HG03521 (cell line): ENCODE measurements at regions not wholly inside any gene's neighbourhood (a gene's known extent, or its start where the extent isn't known, plus 50 kb on each side); places are given as distances from the start of the nearest gene placed in this dataset.

ENCODE experiments used
- ATAC-seq: cut with Tn5 transposase; IDR thresholded peaks from one replicate; pipeline ENCODE4 v1.9.1; 2021; ENCODE audit warnings: mild to moderate bottlenecking, moderate library complexity; ENCODE audit not compliant: unreplicated experiment

DNA sequence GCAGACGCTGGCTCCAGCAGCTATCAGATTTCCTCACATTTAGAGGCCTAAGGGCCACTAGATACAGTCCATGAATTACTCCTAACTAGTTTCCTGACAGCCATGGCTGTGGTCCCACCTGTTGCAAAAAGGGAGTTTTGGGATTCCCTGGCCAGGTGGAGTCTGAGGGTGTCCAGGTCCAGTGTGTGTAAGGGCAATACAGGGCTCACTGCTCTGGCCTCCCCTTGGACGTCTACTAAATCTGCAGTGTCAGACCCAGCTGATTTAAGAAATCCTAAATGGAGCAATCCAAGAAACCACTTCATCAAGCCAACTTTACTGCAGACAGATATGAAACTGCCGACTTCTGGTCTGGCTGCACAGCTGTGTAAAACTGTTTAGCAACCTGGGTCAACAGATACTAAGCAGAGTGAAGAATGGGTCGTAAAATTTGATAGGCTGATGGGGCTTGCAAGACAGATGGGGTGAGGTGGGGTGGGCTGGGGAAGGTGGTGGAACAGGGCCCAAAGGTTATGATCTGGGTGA lies 116.4 kb downstream of the GADD45G start:
- no peak for ATAC-seq

DNA sequence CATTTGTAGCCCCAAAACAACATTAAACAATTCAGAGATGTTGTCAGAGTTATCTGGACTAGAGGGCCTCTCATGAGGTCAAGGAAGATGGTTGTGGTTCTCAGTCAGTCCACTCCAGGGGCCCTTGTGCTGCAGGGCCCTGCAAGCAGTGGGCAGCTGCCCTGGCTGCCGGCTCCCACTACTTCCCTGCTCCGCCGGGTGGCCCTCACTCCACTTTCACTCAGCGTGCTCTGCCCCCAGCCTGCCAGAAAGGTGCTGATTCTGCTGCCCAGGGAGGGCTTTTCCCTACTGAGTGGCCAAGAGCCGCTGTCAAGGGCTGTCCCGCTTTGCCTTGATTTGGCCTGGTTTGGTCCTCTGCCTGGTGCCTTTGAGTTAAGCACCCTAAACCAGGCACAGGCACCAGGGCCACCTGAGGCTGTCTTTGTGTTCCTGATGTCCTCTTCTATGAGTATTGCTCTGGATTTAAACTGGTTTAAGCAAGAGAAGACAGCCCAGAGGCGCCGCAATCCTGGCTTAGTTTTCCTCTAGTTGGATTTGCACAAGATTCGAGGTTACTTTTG lies 117.2 kb downstream of the GADD45G start:
- no peak for ATAC-seq

DNA sequence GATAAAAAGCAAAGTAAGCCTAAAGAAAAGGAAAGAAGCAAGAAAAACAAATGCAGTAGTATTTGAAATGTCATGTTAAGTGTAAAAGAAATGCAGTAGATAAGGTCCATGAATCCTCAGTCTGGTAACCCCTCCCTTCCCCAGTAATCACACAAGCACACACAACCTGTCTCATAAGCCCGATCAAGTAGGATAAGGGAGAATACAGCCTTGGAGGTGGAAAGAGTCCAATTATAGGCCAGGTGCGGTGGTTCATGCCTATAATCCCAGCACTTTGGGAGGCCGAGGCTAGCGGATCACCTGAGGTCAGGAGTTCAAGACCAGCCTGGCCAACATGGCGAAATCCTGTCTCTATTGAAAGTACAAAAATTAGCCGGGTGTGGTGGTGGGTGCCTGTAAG lies 117.9 kb downstream of the GADD45G start:
- no peak for ATAC-seq

DNA sequence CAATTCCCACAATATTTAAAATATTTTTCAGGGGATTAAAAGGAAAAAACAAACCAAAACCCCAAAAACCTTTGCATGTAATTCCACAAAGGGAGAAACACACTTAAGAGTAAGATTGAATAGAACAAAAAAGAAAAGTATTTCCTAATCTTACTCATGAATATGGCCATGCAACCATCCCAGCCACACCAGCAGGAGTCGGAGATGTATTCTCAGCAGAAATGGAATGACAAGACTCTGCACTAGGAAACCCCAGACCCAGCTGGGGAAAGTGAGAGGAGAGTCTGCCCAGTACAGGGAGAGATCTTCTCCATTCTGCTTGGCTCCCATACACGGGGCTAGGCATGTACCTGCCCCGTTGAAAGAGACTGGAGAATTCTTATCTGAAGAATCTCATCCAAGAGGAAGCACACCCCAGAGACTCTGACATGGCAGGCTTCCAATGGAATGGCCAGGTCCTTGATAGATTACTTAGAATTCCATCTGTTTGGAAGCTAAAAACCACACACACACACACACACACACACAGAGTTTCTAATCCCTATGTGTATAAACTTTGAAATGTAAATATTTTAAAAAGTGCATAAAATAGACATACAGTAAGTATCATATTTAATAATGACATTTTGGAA lies 118.8 kb downstream of the GADD45G start:
- no peak for ATAC-seq

DNA sequence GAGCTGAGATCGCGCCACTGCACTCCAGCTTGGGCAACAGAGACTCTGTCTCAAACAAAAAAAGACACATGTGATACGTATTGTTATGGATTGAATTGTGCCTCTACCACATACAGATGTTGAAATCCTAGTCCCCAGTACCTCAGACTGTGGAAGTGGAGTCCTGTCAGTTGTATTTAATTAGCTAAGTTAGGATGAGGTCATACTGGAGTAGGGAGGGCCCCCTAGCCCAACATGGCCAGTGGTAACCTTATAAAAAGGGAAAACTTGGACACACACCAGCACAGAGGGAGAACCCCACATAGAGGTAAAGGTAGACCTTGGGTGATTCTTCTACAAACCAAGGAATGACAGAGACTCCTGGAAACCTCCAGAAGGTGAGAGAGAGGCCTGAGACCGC lies 119.8 kb downstream of the GADD45G start:
- no peak for ATAC-seq

DNA sequence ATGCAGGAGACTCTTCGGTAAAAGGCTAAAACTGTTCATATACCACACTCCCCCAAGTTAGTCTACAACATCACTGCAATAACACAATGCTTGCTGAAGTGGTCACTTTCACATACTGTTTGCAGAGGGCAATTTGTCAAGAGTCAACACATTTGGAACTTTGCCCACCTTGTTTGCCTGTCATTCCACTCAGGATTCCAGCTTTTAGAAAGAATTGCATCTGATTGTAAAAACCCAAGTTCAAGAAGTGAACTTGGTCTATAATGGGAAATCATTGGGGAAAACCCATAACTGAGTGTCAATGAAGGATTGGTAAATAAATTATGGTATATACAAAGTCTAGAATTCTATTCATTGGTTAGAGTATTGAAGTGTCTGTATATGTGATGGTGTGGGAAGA lies 120.5 kb downstream of the GADD45G start:
- ATAC-seq = no peak

DNA sequence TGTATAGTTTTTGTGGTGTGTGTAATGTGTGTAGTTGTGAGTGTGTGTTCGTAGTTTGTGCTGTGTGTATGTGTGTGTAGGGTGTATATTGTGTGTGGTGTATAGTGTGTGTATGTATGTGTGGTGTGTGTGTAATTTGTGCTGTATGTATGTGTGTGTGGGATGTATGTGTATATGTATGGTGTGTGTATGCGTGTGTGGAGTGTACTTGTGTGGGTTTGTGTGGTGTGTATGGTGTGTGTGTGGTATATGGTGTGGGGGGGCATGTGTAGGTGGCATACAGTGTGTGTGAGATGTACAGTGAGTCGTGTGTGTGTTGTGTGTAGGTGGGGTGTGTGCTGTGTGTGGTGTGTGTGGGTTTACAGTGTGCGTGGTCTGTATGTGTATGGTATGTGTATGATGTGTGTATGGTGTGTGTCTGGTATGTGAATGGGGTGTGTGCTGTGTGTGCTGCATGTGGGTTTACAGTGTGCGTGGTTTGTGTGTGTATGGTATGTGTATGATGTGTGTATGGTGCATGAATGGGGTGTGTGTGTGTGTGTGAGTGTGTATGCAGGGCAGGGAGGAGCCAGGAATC lies 125.2 kb downstream of the GADD45G start:
- no peak for ATAC-seq

DNA sequence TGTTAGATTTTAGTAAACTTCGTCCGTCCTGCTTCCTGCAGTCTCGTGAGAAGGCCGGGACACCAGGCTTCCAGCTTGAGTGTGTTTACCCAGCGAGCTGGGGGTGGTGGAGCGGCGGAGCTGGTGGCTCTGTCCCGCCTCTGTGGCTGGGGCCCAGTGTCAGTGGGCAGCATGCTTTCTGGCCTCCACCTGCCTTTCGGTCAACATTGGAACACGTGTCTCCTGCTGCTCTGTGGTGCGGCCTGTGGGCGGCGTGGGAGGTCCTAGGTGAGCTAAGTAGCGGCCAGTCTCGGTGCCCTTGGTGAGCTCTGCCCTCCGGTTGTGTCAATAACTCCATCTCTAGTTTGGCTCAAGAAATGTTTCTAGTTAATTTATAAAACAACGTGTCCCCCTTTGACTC lies 125.9 kb downstream of the GADD45G start:
- ATAC-seq = no peak

DNA sequence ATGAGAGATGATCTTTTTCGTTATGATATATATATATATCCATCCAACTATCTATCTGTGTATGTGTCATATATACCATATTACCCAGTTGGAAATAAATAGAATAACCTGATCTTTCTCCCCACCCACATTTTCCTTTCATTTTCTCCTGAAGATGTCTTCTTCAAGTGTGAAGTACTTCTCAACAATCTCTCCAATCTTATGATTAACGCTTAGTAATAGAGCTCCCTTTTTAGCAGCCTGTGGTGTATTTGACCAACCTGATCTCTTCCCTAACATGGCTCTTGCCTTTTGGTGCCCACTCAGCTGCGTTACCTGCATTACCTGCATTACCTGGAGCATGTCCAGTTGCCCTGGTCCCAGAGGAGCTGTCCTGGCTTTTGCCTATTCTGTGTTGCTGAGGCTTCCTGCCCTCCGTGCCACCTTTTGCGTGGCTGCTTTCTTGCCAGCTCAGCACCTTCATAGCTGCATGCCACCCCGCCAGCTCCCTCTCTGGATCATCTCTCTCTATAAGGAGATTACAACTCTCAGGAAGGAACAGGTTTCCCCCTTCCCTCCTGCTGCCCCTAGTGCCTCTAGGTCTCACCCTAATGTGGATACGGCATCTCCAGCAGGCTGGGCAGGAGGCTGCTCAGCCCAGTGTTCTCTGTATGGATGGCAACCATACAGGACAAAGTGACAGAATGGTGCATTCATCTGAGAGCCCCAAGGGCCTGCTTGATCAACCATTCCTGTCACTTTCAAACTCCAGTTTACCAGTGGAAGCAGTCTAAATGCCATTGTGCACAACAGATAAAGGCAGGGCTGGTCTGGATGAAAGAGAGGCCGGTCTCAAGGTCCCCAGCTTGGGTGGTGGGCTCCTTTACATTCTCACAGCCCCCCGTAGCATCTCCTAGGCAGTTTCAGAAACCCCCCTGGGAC lies 126.7 kb downstream of the GADD45G start:
- ATAC-seq = no peak

DNA sequence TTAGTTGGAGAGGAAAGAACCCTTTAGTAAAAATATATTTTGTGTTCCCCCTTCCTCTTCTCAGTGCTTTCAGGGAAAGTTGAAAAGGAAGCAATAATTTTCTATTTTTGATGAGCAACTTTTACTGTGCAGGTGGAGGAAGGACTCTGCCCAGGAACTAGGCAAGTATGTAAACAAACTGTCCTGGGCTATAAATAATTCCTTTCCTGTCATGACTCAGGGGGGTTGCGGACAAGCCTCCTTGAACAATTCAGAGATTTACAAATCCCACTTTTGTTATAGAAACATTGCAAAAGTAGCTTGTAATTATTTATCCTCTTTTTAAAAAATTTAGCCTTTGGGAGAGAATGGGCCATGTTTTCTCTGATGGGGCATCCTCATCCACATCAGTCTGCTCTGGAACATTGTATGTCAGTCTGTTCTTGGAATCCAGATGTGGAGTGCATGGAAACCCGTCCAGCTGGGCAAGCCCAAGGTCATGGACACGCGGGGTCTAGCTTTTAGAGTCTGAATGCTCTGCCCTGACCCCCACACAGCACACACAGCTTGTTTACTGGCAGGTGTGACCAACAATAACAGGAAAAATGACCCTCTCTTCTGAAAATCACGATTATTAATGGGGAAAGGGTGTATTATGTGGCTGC lies 127.6 kb downstream of the GADD45G start:
- no peak for ATAC-seq

DNA sequence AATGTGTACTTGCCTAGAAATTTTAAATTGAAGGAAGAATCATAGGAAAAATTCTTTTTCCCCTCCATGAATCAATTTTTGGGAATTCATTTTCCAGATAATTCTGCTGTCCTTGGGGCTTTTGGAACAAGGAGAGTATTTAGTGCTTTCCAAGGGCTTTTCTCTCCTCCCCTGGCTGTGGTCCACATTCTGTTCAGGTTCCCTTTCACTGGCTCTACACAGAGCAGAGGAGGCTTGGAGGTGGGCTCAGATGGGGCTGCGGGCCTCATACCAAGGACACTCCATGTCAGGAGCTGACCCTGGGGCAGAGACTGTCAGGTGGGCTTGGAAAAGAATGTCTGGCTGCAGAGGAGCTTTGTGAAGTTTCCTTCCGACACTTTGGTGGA lies 128.1 kb downstream of the GADD45G start:
- ATAC-seq = no peak

DNA sequence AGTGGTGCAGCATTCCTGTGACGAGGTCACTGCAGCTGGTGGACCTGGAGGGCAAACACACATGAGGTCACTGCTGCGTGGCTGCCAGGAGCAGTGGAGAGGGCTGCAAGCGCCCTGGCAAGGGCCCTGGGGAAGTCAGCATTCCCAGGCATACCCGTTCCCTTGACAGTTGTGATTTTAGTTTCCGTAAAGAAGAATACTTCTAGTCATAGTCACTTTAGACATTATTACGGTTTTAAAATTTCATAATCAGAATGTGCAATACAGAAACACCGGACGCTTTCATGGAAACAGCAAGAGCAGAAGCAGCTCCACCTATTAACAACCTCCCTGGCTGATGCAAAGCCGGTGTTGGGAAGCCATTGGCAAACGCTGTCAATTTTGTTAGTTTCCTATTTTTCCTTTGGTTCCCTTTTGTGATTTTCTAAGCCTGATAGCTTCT lies 129.8 kb downstream of the GADD45G start:
- no peak for ATAC-seq

DNA sequence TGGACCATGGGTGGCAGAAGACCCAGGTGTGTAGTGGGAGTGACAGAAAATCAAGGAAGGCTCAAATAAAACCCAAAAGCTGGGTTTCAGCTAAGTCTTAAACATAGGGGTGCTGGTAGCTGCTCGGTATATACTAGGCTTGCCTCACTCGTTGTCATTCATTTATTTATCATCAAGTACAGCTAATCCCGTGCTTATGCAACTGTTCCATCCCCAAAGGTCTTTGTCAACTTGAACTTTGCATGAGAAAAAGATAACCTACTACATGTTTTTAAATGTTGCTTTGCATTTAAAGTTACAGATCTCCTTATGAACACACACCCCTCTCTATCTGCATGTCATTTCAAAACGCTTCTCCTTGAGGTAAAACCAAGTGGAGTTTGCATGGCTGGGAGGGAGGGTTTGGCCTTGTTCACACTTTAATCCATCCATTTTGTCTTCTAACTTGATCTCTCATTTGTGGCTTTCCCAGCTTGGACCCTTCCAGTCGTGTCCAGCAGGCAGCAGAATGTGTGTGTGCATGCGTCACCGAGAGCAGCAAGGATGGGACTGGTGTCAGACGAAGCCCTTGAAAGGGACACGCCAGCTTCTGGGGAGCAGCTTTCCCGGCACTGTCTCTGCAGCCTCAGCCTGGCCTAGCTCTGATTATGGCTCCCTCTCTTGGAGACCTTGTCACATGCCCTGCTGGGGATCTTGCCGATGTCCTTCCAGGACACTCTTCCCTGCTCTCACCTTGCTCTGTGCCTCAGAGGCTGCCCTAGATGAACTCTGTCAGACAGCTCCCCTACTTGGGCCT lies 133.5 kb downstream of the GADD45G start:
- ATAC-seq = no peak

DNA sequence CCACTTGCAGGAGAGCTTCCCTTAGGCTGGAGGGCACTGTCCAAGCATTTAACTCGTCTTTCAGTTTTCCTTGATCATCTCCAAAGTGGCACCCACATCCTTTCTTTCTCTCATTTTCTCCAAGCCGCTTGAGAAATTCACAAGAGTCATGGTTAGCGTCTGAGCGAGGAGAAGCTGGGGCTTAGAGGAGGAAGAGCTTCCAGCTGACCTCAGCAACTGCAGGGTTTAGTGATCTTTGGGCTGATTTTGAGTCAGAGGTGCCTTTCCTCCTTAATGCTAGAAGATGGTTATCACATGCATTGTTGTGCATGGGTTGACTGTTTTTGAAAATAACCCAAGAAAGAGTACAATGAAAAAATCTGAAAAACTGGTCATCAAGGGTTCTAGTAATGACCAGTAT lies 134.7 kb downstream of the GADD45G start:
- no peak for ATAC-seq

DNA sequence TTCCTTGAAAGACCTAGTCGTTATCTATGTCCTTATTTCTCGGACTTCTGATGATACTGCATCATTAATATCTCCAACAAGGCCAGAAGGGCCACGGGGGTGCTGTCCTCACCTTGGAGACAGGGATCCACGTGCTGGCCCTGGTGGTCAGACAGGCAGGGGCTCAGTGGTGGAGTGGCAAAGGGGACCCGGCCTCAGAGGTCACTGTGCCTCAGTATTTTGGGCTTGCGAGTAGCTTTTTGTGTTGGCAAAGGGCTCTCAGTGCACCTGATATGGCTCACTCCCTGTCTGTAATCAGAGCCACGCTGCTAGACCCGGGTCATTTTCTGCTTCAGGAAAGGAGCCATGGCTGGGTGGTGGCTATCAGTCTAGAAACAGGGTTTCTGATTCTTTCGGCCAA lies 135.1 kb downstream of the GADD45G start:
- no peak for ATAC-seq

DNA sequence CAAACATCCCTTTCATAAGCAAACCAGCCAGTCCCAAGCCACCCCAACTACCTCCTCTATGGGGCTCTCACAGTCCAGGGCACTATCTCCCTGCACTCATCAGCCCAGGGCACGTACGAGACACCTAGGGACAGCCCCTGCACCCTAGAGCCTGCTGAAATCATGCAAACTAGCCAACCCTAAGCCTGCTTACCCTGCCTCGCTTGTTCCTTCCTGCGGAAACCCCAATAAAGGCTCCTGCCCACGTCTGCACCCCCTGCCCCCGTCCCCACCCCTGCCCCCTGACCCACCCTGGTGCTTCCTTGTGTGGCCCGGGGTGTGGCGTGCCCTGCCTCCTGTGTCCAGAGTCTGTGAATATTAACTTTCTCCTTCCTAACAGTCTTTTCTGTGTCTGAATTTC lies 135.9 kb downstream of the GADD45G start:
- no peak for ATAC-seq

DNA sequence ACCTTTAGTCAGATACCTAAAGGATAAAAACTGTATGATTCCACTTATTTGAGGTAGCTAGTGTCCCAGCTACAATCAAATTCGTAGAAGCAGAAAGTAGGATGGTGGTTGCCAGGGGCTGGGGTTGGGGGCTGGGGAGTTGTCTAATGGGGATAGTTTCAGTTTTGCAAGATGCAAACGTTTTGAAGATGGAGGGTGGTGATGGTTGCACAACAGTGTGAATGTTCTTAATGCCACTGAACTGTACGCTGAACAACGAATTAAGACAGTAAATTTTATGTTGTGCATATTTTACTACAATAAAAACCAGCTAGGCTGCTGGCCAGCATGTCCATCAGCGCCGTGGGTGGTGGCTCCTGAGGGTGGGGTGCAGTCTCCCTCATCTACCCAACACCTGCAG lies 137.8 kb downstream of the GADD45G start:
- ATAC-seq = no peak

DNA sequence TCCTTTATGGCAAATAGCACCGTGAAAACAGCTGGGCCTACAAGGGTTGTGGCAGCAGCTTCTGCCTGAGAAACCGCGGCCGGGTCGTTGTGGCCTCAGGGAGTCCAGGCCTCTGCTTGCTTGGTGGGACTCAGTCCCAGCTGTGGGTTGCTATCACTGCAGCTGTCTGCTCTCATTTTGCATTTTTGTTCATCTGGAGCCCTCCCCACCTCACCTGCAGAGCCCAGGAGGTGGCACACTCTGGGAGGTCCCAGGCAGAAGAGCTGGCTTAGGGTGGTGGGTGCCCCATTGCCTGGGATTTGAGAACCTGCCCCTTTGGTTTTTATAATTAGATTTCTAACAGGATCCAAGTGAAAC lies 138.4 kb downstream of the GADD45G start:
- ATAC-seq = peak; percentile 49

DNA sequence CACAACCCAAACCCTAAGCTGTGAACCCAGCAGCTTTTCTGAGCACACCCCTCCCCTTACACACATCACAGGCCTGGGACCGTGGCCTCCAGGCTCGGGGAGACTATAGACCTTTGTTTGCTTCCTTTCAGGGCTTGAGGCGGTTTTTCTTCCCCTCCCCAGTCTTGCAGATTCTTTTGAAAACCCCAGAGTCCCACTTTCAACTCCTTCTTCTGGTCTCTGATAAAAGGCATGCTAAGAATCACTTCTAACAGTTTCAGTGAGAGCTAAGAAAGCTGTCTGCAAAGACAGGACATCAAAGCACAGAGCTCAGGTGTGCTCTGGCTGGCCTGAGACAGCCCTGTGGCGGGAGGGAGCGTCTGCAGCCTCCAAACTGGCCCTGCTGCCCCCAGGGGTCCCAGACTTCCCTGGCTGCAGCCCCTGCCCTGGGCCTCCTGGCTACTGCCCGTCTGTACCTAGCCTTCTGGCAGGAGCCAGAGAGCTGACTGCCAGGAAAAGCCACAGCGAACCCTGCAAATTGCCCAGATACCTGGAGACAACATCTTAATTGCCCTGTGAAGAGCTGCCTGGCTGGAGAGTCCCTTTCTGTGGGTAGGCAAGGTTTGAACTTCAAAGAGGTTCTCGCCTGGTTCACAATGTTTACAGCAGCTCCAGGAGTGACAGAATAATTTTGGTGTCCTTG lies 138.9 kb downstream of the GADD45G start:
- ATAC-seq = peak; percentile 43

DNA sequence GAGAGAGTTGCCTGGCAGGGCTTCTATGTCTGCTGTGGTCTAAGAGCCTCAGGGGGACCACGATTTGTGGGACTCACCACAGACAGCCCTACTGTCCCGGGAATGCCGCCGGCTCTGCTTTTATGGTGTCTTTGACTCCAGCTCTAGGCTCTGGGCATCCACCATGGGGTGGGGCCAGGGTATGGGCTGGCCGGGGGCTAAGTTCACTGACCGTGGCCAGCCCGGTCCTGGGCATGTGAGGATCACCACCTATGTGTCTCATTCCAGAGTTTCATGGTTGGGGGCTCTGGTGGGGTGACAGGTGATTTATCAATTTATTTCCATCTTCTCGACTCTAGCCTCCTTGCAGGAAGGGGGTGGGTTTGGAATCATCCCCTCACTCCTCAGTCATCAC lies 139.4 kb downstream of the GADD45G start:
- no peak for ATAC-seq
